OCI-LY1 (cell line): ENCODE measurements at regions not wholly inside any gene's neighbourhood (a gene's known extent, or its start where the extent isn't known, plus 50 kb on each side); places are given as distances from the start of the nearest gene placed in this dataset.

Experiments used
- H2AFZ ChIP-seq: fragments of 200-600 bp; sonication (generic), shearing (Covaris generic); 2 replicates; pipeline ENCODE4 v1.6.0; 2014; ENCODE audit warnings: antibody characterized with exemption, mild to moderate bottlenecking, low read length
- H3F3A ChIP-seq: fragments of 200-600 bp; sonication (generic), shearing (Covaris generic); 2 replicates; pipeline ENCODE4 v1.6.0; 2014; ENCODE audit warnings: mild to moderate bottlenecking, antibody characterized with exemption, low read length, moderate library complexity; ENCODE audit not compliant: insufficient read depth
- H3K27ac ChIP-seq: fragments of 200-600 bp; sonication (generic); 2 replicates; pipeline ENCODE4 v1.5.1; 2014; ENCODE audit warnings: low read length, mixed run types, mild to moderate bottlenecking, low read depth; ENCODE audit not compliant: poor library complexity, severe bottlenecking
- H3K27me3 ChIP-seq: fragments of 200-600 bp; sonication (generic); 2 replicates; pipeline ENCODE4 v1.6.0; 2014; ENCODE audit warnings: antibody characterized with exemption, mild to moderate bottlenecking, low read length, moderate library complexity; ENCODE audit not compliant: insufficient read depth
- H3K36me3 ChIP-seq: fragments of 200-600 bp; sonication (generic); 2 replicates; pipeline ENCODE4 v1.6.1; 2014; ENCODE audit warnings: mild to moderate bottlenecking, antibody characterized with exemption, low read length, moderate library complexity, mixed read lengths; ENCODE audit not compliant: insufficient read depth
- H3K4me1 ChIP-seq: fragments of 200-600 bp; sonication (generic); 2 replicates; pipeline ENCODE4 v1.5.1; 2014; ENCODE audit warnings: mild to moderate bottlenecking, low read length, moderate library complexity; ENCODE audit not compliant: insufficient read depth, severe bottlenecking
- H3K4me2 ChIP-seq: fragments of 200-600 bp; sonication (generic), shearing (Covaris generic); 2 replicates; pipeline ENCODE4 v1.6.1; 2014; ENCODE audit warnings: low read length
- H3K4me3 ChIP-seq: fragments of 200-600 bp; sonication (generic); 2 replicates; pipeline ENCODE4 v1.5.1; 2014; ENCODE audit warnings: low read length, low read depth, mild to moderate bottlenecking, mixed read lengths; ENCODE audit not compliant: poor library complexity, severe bottlenecking
- H3K79me2 ChIP-seq: fragments of 200-600 bp; shearing (Covaris generic); 2 replicates; pipeline ENCODE4 v1.6.1; 2016; ENCODE audit warnings: mixed run types, low read length, mixed read lengths; ENCODE audit not compliant: insufficient read depth
- H3K9ac ChIP-seq: fragments of 200-600 bp; sonication (generic), shearing (Covaris generic); 2 replicates; pipeline ENCODE4 v1.6.1; 2014; ENCODE audit warnings: mild to moderate bottlenecking, low read length, mixed read lengths
- H3K9me2 ChIP-seq: fragments of 200-600 bp; sonication (generic), shearing (Covaris generic); 2 replicates; pipeline ENCODE4 v1.6.1; 2014; ENCODE audit warnings: low read depth, mild to moderate bottlenecking, low read length, mixed read lengths
- H3K9me3 ChIP-seq: fragments of 200-600 bp; shearing (Covaris generic); 2 replicates; pipeline ENCODE4 v1.6.1; 2014; ENCODE audit warnings: low read length, mixed read lengths
- H4K20me1 ChIP-seq: fragments of 200-600 bp; sonication (generic), shearing (Covaris generic); 2 replicates; pipeline ENCODE4 v1.6.0; 2016; ENCODE audit warnings: mild to moderate bottlenecking, low read length; ENCODE audit not compliant: insufficient read depth
- EZH2 ChIP-seq: fragments of 200-600 bp; sonication (generic), shearing (Covaris generic); IDR thresholded peaks from 2 replicates; pipeline ENCODE4 v1.8.0; 2017; ENCODE audit warnings: borderline replicate concordance, mixed run types, mild to moderate bottlenecking, antibody characterized with exemption, low read length, moderate library complexity, mixed read lengths
- TF ChIP-seq, protein P1 (sequence below): fragments of 200-600 bp; sonication (generic), shearing (Covaris generic); IDR thresholded peaks from 2 replicates; pipeline ENCODE4 v1.5.1; 2017; ENCODE audit warnings: mild to moderate bottlenecking, antibody characterized with exemption, low read length, moderate library complexity, mixed read lengths

DNA sequence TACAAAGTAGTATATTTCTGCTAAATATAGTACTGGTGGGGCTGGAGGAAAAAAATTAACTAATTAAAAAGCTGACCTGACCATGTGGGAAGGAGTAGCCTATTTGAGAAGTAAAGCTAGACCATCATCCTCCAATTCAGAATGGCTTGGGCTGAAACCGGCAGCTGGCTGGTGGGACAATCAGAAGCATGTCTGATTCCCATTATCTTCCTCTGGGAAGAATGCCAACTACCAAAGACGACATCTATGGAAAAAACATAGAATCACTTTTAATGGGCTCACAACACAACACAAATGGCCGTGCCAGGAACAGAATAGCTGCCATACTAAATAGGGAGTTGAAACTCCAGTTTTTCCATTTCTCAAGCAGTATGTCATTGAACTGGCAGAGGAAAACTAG lies 120.4 kb upstream of the FREM2 start:
- H3K36me3 ChIP-seq: no peaks in the 10 kb centered on the region
- no peak overlapping the region for H3K27ac ChIP-seq
- H4K20me1 ChIP-seq: no peaks in the 10 kb centered on the region
- H3K9me2 ChIP-seq: no peaks in the 10 kb centered on the region
- no peak for TF ChIP-seq EZH2
- TF ChIP-seq, protein P1, sequence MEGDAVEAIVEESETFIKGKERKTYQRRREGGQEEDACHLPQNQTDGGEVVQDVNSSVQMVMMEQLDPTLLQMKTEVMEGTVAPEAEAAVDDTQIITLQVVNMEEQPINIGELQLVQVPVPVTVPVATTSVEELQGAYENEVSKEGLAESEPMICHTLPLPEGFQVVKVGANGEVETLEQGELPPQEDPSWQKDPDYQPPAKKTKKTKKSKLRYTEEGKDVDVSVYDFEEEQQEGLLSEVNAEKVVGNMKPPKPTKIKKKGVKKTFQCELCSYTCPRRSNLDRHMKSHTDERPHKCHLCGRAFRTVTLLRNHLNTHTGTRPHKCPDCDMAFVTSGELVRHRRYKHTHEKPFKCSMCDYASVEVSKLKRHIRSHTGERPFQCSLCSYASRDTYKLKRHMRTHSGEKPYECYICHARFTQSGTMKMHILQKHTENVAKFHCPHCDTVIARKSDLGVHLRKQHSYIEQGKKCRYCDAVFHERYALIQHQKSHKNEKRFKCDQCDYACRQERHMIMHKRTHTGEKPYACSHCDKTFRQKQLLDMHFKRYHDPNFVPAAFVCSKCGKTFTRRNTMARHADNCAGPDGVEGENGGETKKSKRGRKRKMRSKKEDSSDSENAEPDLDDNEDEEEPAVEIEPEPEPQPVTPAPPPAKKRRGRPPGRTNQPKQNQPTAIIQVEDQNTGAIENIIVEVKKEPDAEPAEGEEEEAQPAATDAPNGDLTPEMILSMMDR: no peak
- H3K4me2 ChIP-seq: no peak overlapping the region
- H3K9me3 ChIP-seq: no peaks in the 10 kb centered on the region
- no peaks in the 10 kb centered on the region for H3F3A ChIP-seq
- H3K4me3 ChIP-seq: no peak overlapping the region
- no peak overlapping the region for H2AFZ ChIP-seq
- H3K4me1 ChIP-seq: no peaks in the 10 kb centered on the region
- no peaks in the 10 kb centered on the region for H3K79me2 ChIP-seq
- no peaks in the 10 kb centered on the region for H3K27me3 ChIP-seq
- no peak overlapping the region for H3K9ac ChIP-seq

DNA sequence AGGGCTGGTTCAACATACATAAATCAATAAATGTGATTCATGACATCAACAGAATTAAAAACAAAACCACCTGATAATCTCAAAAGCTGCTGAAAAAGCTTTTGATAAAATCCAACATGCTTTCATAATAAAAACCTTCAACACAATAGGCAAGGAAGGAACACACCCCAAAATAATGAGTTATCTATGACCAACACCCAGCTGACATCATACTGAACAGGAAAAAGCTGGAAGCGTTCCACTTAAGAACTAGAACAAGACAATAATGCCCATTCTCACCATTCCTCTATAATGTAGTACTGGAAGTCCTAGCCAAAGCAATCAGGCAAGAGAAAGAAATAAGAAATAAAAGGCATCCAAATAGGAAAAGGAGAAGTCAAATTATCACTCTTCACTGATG lies 116.2 kb upstream of the FREM2 start:
- H3K36me3 ChIP-seq: no peaks in the 10 kb centered on the region
- H4K20me1 ChIP-seq: no peaks in the 10 kb centered on the region
- H3F3A ChIP-seq: no peaks in the 10 kb centered on the region
- no peak overlapping the region for H3K9ac ChIP-seq
- no peaks in the 10 kb centered on the region for H3K27me3 ChIP-seq
- no peak overlapping the region for H2AFZ ChIP-seq
- H3K9me2 ChIP-seq: no peaks in the 10 kb centered on the region
- no peaks in the 10 kb centered on the region for H3K79me2 ChIP-seq
- no peak overlapping the region for H3K4me3 ChIP-seq
- no peak overlapping the region for H3K4me2 ChIP-seq
- H3K9me3 ChIP-seq: no peaks in the 10 kb centered on the region
- H3K4me1 ChIP-seq: no peaks in the 10 kb centered on the region
- TF ChIP-seq, protein P1: no peak
- no peak for TF ChIP-seq EZH2
- no peak overlapping the region for H3K27ac ChIP-seq

DNA sequence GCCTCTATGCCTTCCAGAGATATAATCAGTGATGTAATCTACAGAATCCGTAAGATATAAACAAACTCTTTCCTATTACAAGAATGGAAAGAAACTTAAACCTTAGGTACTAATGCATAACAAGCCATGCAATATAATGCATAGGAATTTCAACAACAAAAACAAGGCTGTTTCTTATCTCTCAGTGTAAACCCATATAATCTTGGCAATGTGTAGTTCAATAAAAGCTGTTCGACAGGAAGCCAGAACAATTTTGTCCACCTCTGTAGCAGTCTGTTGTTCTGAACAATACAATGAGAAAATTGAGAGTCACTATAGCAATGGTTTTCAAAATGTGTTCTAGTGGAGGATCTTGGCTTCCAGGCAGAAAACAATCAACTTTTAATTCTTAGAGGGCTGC lies 111.5 kb upstream of the FREM2 start:
- no peaks in the 10 kb centered on the region for H3K36me3 ChIP-seq
- H3F3A ChIP-seq: no peaks in the 10 kb centered on the region
- no peaks in the 10 kb centered on the region for H3K79me2 ChIP-seq
- H3K27me3 ChIP-seq: no peaks in the 10 kb centered on the region
- H2AFZ ChIP-seq: no peak overlapping the region
- H4K20me1 ChIP-seq: no peaks in the 10 kb centered on the region
- no peak overlapping the region for H3K9ac ChIP-seq
- no peak overlapping the region for H3K4me3 ChIP-seq
- no peak overlapping the region for H3K4me2 ChIP-seq
- TF ChIP-seq, protein P1: no peak
- no peak for TF ChIP-seq EZH2
- no peaks in the 10 kb centered on the region for H3K9me3 ChIP-seq
- no peaks in the 10 kb centered on the region for H3K4me1 ChIP-seq
- H3K9me2 ChIP-seq: no peaks in the 10 kb centered on the region
- H3K27ac ChIP-seq: no peak overlapping the region
